ENCODE measurements at regions not wholly inside any gene's neighbourhood (a gene's known extent, or its start where the extent isn't known, plus 50 kb on each side); places are given as distances from the start of the nearest gene placed in this dataset.

- TF ChIP-seq, protein P1, sequence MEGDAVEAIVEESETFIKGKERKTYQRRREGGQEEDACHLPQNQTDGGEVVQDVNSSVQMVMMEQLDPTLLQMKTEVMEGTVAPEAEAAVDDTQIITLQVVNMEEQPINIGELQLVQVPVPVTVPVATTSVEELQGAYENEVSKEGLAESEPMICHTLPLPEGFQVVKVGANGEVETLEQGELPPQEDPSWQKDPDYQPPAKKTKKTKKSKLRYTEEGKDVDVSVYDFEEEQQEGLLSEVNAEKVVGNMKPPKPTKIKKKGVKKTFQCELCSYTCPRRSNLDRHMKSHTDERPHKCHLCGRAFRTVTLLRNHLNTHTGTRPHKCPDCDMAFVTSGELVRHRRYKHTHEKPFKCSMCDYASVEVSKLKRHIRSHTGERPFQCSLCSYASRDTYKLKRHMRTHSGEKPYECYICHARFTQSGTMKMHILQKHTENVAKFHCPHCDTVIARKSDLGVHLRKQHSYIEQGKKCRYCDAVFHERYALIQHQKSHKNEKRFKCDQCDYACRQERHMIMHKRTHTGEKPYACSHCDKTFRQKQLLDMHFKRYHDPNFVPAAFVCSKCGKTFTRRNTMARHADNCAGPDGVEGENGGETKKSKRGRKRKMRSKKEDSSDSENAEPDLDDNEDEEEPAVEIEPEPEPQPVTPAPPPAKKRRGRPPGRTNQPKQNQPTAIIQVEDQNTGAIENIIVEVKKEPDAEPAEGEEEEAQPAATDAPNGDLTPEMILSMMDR (IDR thresholded peaks at IDR 0.05; ENCODE audit: low read depth, low read length, poor library complexity, severe bottlenecking) = no peak
- no peak for TF ChIP-seq EZH2phosphoT487 (IDR thresholded peaks at IDR 0.05; ENCODE audit: borderline replicate concordance, low read length)
These were observed 140.5 kb upstream of the CCND2 start for GRCh38 chr12:4133029-4133428.

Measured in DOHH2 (cell line).